ENCODE measurements at regions not wholly inside any gene's neighbourhood (a gene's known extent, or its start where the extent isn't known, plus 50 kb on each side); places are given as distances from the start of the nearest gene placed in this dataset.

- Mint-ChIP-seq H3K4me1 (ENCODE audit: unreplicated experiment) (peaks cover 7% of the 10 kb centered on the region), H3K27ac (ENCODE audit: unreplicated experiment) (no peak overlapping the region), H3K4me3 (ENCODE audit: unreplicated experiment) (no peak overlapping the region), H3K9me3 (ENCODE audit: unreplicated experiment) (no peaks in the 10 kb centered on the region), H3K27me3 (ENCODE audit: unreplicated experiment) (peaks cover 1% of the 10 kb centered on the region), H3K36me3 (ENCODE audit: low read depth, unreplicated experiment) (no peaks in the 10 kb centered on the region)
- no peak for DNase-seq (ENCODE audit: low spot score)
- TF ChIP-seq CTCF (IDR thresholded peaks at IDR 0.05; ENCODE audit: unreplicated experiment) = no peak
Measured at GRCh38 chr5:74476819-74477453, 163.6 kb downstream of the ENC1 start.

DNA sequence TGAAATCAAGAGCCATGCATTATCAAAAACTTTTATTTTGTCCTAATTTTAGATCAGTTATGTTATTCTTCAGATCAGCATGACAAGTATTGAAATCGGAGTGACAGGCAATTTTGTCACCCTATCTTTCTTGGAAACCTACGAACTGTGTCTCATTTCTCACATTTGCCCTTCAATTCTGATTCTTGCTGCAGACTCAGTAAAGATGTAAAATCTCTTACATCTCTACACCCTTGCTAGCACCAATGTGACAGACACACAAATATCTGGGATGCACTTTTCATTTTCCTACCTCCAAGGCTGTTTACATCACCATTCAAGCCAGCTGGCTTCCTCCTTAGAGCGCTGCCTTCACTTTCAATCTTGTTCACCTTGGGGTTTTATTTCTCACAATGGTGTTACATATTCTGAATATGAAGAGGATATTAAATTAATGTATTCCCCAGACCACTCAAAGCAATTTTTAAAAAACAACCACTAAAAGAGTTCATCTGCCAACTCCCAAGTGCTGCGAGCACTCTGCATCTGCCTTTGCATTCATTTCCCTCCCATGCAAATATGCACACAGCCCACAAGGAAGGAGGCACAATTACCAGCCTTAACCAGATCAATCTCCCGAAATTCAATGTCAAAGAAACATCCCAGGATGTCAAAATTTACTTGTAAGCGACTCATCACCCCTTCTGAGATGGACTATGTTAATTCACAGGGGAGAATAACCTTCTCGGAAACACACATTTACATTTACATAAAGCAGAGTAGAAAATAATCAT lies 164.3 kb downstream of the ENC1 start:
- no peaks in the 10 kb centered on the region for H3K9me3 Mint-ChIP-seq (ENCODE audit: unreplicated experiment)
- H3K27ac Mint-ChIP-seq (ENCODE audit: unreplicated experiment) = no peak overlapping the region
- H3K27me3 Mint-ChIP-seq (ENCODE audit: unreplicated experiment) = peaks cover 1% of the 10 kb centered on the region
- H3K4me1 Mint-ChIP-seq (ENCODE audit: unreplicated experiment) = peaks cover 7% of the 10 kb centered on the region
- no peak for DNase-seq (ENCODE audit: low spot score)
- no peak for TF ChIP-seq CTCF (IDR thresholded peaks at IDR 0.05; ENCODE audit: unreplicated experiment)
- no peak overlapping the region for H3K4me3 Mint-ChIP-seq (ENCODE audit: unreplicated experiment)
- H3K36me3 Mint-ChIP-seq (ENCODE audit: low read depth, unreplicated experiment) = no peaks in the 10 kb centered on the region

- no peak overlapping the region for H3K27ac Mint-ChIP-seq (ENCODE audit: unreplicated experiment)
- H3K4me3 Mint-ChIP-seq (ENCODE audit: unreplicated experiment) = no peak overlapping the region
- peaks cover 10% of the 10 kb centered on the region for H3K4me1 Mint-ChIP-seq (ENCODE audit: unreplicated experiment)
- DNase-seq (ENCODE audit: low spot score) = no peak
- no peaks in the 10 kb centered on the region for H3K9me3 Mint-ChIP-seq (ENCODE audit: unreplicated experiment)
- no peak for TF ChIP-seq CTCF (IDR thresholded peaks at IDR 0.05; ENCODE audit: unreplicated experiment)
- peaks cover 2% of the 10 kb centered on the region for H3K27me3 Mint-ChIP-seq (ENCODE audit: unreplicated experiment)
- H3K36me3 Mint-ChIP-seq (ENCODE audit: low read depth, unreplicated experiment) = no peaks in the 10 kb centered on the region
Measured at GRCh38 chr5:74471875-74472274, 168.7 kb downstream of the ENC1 start.

- no peak overlapping the region for H3K4me3 Mint-ChIP-seq (ENCODE audit: unreplicated experiment)
- no peak for DNase-seq (ENCODE audit: low spot score)
- peaks cover 2% of the 10 kb centered on the region for H3K27me3 Mint-ChIP-seq (ENCODE audit: unreplicated experiment)
- no peaks in the 10 kb centered on the region for H3K9me3 Mint-ChIP-seq (ENCODE audit: unreplicated experiment)
- H3K36me3 Mint-ChIP-seq (ENCODE audit: low read depth, unreplicated experiment) = no peaks in the 10 kb centered on the region
- no peak for TF ChIP-seq CTCF (IDR thresholded peaks at IDR 0.05; ENCODE audit: unreplicated experiment)
- H3K27ac Mint-ChIP-seq (ENCODE audit: unreplicated experiment) = no peak overlapping the region
- peaks cover 9% of the 10 kb centered on the region for H3K4me1 Mint-ChIP-seq (ENCODE audit: unreplicated experiment)
Measured at GRCh38 chr5:74469234-74469994, 171.1 kb downstream of the ENC1 start.

All from endothelial cell (in vitro differentiated cells).